Type B pancreatic cell (in vitro differentiated cells): ENCODE measurements at regions not wholly inside any gene's neighbourhood (a gene's known extent, or its start where the extent isn't known, plus 50 kb on each side); places are given as distances from the start of the nearest gene placed in this dataset.
"Not testable (repeated sequence)": the region's sequence is repeated elsewhere in the genome, so short reads cannot be mapped to it uniquely, and the experiment has no call there.

Source experiments
- DNase-seq: peaks from one replicate; pipeline ENCODE4 v3.0.0; 2021; ENCODE audit warnings: mixed read lengths; ENCODE audit not compliant: unreplicated experiment; ENCODE audit errors: extremely low spot score
- H3K27ac Mint-ChIP-seq: 2 replicates; pipeline ENCODE4 v1.8.0; 2021; ENCODE audit warnings: mild to moderate bottlenecking, mixed read lengths
- H3K27me3 Mint-ChIP-seq: 2 replicates; pipeline ENCODE4 v1.8.0; 2021; ENCODE audit warnings: mixed read lengths
- H3K36me3 Mint-ChIP-seq: 2 replicates; pipeline ENCODE4 v1.8.0; 2021; ENCODE audit warnings: mixed read lengths
- H3K4me1 Mint-ChIP-seq: one replicate; pipeline ENCODE4 v1.8.0; 2021; ENCODE audit warnings: mixed read lengths; ENCODE audit not compliant: unreplicated experiment
- H3K4me3 Mint-ChIP-seq: 2 replicates; pipeline ENCODE4 v1.8.0; 2021; ENCODE audit warnings: mild to moderate bottlenecking, mixed read lengths
- H3K9me3 Mint-ChIP-seq: 2 replicates; pipeline ENCODE4 v1.8.0; 2021; ENCODE audit warnings: mixed read lengths
- CTCF ChIP-seq: fragments of 200-600 bp; sonication (generic); conservative IDR thresholded peaks from 2 replicates; pipeline ENCODE4 v1.5.0; 2021; ENCODE audit warnings: antibody characterized with exemption, mild to moderate bottlenecking

DNA sequence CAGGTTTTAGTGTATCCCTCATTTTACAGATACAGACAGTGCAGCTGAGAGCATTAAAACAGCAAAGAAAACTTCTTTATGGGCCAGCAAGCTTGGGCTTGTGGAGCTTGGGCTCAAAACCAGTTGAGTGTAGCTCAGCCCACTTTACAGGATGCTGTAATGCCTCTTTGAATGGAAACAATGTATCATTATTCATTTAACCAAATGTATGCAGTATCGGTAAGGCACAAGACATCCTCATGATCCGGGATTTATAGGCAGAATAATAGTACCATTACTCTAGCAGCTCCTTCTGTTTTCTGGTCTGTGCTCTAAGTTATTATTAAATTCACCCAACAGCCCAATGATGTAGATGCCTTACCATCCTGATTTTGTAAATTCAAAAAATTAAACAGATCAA, 575.1 kb upstream of the CDH7 start:
- no peak overlapping the region for H3K4me3 Mint-ChIP-seq
- H3K4me1 Mint-ChIP-seq = no peaks in the 10 kb centered on the region
- no peak for TF ChIP-seq CTCF
- DNase-seq = no peak
- no peaks in the 10 kb centered on the region for H3K9me3 Mint-ChIP-seq
- no peaks in the 10 kb centered on the region for H3K36me3 Mint-ChIP-seq
- H3K27ac Mint-ChIP-seq = no peak overlapping the region
- H3K27me3 Mint-ChIP-seq = no peaks in the 10 kb centered on the region

GRCh38 chr18:65162086-65162485, 588.7 kb upstream of the CDH7 start:
- not testable (repeated sequence) for DNase-seq, H3K36me3 Mint-ChIP-seq, H3K27ac Mint-ChIP-seq, H3K27me3 Mint-ChIP-seq, H3K4me1 Mint-ChIP-seq, H3K4me3 Mint-ChIP-seq, H3K9me3 Mint-ChIP-seq

- Mint-ChIP-seq H3K27ac (no peak overlapping the region), H3K36me3 (no peaks in the 10 kb centered on the region), H3K27me3 (no peaks in the 10 kb centered on the region), H3K4me3 (no peak overlapping the region), H3K9me3 (no peaks in the 10 kb centered on the region), H3K4me1 (no peaks in the 10 kb centered on the region)
- no peak for TF ChIP-seq CTCF
- no peak for DNase-seq
These were observed 604.3 kb upstream of the CDH7 start for GRCh38 chr18:65146482-65147021.

DNA sequence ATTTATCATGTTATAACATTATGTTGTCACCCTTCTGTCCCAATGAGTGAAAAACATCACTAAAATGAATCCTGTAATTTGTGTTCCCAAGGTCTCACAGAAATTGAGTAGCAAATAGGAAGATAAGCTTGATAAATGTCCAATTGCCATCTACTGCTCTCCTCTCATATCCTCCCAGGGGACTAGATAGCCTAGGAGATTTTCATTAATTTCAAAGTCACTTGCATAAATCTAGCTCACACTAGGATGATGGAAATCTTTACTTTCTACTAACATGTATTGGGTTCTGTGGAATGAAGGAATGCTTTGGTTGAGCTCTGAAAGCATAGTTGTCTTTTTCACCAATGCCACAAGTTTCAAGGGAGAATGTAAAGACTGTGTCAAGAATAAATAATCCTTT, 605.5 kb upstream of the CDH7 start:
- no peak for TF ChIP-seq CTCF
- Mint-ChIP-seq H3K36me3 (no peaks in the 10 kb centered on the region), H3K4me3 (no peak overlapping the region), H3K27ac (no peak overlapping the region), H3K4me1 (no peaks in the 10 kb centered on the region), H3K9me3 (no peaks in the 10 kb centered on the region), H3K27me3 (no peaks in the 10 kb centered on the region)
- no peak for DNase-seq

GRCh38 chr18:65133610-65134009, 617.2 kb upstream of the CDH7 start:
- DNase-seq = no peak
- Mint-ChIP-seq H3K4me3 (no peak overlapping the region), H3K36me3 (no peaks in the 10 kb centered on the region), H3K27me3 (no peaks in the 10 kb centered on the region), H3K27ac (no peak overlapping the region), H3K9me3 (no peaks in the 10 kb centered on the region), H3K4me1 (no peaks in the 10 kb centered on the region)
- no peak for TF ChIP-seq CTCF

DNA sequence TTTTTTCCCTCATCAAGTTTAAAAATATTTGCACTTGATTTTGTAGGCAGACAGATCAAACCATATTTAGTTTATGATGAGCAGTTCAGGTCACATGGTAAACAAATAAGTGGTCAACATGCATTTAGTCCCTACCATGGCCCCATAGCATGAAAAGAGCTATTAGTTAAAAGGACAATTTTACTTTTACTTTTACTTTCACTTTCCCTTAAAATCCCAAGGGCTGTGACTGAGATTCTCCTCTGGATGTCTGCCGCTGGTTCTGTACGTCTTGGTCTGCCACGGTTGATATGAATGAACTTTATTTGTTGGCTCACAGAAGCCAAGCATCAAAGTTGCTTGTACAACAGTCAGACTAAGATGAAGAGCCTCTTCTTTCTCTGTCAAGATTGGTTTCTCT, 626.2 kb upstream of the CDH7 start:
- H3K27me3 Mint-ChIP-seq = no peaks in the 10 kb centered on the region
- peaks cover 5% of the 10 kb centered on the region for H3K36me3 Mint-ChIP-seq

More for the DNA sequence above, 626.2 kb upstream of the CDH7 start:
- TF ChIP-seq CTCF = no peak
- no peak for DNase-seq
- Mint-ChIP-seq H3K9me3 (peaks cover 12% of the 10 kb centered on the region), H3K4me1 (no peaks in the 10 kb centered on the region), H3K4me3 (no peak overlapping the region), H3K27ac (no peak overlapping the region)
